Lower lobe of right lung (tissue), 2 donors: ENCODE measurements at regions not wholly inside any gene's neighbourhood (a gene's known extent, or its start where the extent isn't known, plus 50 kb on each side); places are given as distances from the start of the nearest gene placed in this dataset.
"Not testable (repeated sequence)": the region's sequence is repeated elsewhere in the genome, so short reads cannot be mapped to it uniquely, and the experiment has no call there.

ENCODE experiments used
- ATAC-seq, 2 donors: fragments of 200-7000 bp; cut with Tn5 transposase; one replicate each; pipeline ENCODE4 v1.9.1; 2020 to 2022; ENCODE audit warnings: mild to moderate bottlenecking in 2 of 2, moderate library complexity in 2 of 2
- DNase-seq: peaks from one replicate; pipeline ENCODE4 v3.0.0-alpha.2; 2020
- H3K27ac ChIP-seq: fragments of 200-600 bp; one replicate; pipeline ENCODE4 v1.8.0; 2022
- H3K27me3 ChIP-seq: fragments of 200-600 bp; one replicate; pipeline ENCODE4 v1.8.0; 2022; ENCODE audit warnings: low read depth
- H3K36me3 ChIP-seq: fragments of 200-600 bp; one replicate; pipeline ENCODE4 v1.8.0; 2022; ENCODE audit warnings: mild to moderate bottlenecking
- H3K4me1 ChIP-seq: fragments of 200-600 bp; one replicate; pipeline ENCODE4 v1.8.0; 2022
- H3K4me3 ChIP-seq: fragments of 200-600 bp; one replicate; pipeline ENCODE4 v1.8.0; 2022; ENCODE audit warnings: mild to moderate bottlenecking
- H3K9me3 ChIP-seq: fragments of 200-600 bp; one replicate; pipeline ENCODE4 v1.8.0; 2022
- intact Hi-C: fragments of 100-400 bp; cut with DNase I; formaldehyde crosslinking; loops from one replicate; pipeline ENCODE4 v1.11.0; 2022
- TF ChIP-seq, protein P1 (sequence below): fragments of 200-600 bp; IDR thresholded peaks from one replicate; pipeline ENCODE4 v1.8.0; 2022; ENCODE audit warnings: antibody characterized with exemption, mild to moderate bottlenecking
- donor health status: DM: no; HTN: yes; CAD: no; lungs with severe emphysema.

DNA sequence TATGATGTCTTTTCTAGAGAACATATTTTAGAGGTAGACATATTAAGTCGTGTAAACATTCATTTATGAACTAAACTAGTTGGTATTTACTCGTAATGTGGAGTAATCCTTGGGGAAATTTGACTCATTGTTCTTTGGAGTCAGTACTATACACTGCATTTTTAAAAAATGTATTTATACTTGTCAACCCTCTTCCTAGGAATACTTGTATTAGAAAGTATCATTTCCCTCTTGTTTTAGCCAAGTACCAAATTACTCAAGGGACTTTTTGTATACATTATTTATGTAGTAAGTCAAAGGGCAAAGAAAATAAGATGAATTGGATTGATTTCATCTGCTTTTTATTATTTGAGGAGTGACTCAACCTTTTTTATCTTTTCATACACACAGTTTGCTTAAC is 248.1 kb upstream of the IZUMO3 start:
- DNase-seq (no peak), ATAC-seq (no peak)
- H3K27ac ChIP-seq = no peak overlapping the region
- no peaks in the 10 kb centered on the region for H3K27me3 ChIP-seq
- no peaks in the 10 kb centered on the region for H3K4me1 ChIP-seq
- intact Hi-C loops = no loop called here
- no peaks in the 10 kb centered on the region for H3K9me3 ChIP-seq
- H3K36me3 ChIP-seq = no peaks in the 10 kb centered on the region
- no peak overlapping the region for H3K4me3 ChIP-seq
- TF ChIP-seq, protein P1, sequence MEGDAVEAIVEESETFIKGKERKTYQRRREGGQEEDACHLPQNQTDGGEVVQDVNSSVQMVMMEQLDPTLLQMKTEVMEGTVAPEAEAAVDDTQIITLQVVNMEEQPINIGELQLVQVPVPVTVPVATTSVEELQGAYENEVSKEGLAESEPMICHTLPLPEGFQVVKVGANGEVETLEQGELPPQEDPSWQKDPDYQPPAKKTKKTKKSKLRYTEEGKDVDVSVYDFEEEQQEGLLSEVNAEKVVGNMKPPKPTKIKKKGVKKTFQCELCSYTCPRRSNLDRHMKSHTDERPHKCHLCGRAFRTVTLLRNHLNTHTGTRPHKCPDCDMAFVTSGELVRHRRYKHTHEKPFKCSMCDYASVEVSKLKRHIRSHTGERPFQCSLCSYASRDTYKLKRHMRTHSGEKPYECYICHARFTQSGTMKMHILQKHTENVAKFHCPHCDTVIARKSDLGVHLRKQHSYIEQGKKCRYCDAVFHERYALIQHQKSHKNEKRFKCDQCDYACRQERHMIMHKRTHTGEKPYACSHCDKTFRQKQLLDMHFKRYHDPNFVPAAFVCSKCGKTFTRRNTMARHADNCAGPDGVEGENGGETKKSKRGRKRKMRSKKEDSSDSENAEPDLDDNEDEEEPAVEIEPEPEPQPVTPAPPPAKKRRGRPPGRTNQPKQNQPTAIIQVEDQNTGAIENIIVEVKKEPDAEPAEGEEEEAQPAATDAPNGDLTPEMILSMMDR = no peak

DNA sequence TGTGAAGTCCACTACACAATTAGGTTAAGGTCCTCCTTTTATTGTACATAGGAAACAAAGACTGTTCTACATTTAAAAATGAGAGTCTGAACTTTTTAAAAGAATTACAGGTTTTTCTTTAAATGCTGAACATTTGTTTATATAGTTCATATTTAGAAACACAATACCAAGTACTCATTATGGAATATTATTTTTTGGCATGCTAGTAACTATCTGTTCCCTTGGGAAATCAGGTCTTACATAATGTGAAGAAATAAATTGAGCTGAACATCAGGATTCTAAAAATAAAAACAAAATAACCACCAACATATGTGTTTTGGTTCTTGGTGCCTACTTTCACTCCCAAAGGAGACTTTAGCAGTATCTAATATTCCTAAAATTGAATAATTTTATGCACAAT is 230.5 kb upstream of the IZUMO3 start:
- no peaks in the 10 kb centered on the region for H3K4me1 ChIP-seq
- TF ChIP-seq, protein P1 = no peak
- H3K9me3 ChIP-seq = peaks cover 13% of the 10 kb centered on the region
- no peaks in the 10 kb centered on the region for H3K27me3 ChIP-seq
- H3K27ac ChIP-seq = no peak overlapping the region
- no peak for ATAC-seq
- intact Hi-C loops = no loop called here
- no peaks in the 10 kb centered on the region for H3K36me3 ChIP-seq
- H3K4me3 ChIP-seq = no peak overlapping the region
- no peak for DNase-seq

DNA sequence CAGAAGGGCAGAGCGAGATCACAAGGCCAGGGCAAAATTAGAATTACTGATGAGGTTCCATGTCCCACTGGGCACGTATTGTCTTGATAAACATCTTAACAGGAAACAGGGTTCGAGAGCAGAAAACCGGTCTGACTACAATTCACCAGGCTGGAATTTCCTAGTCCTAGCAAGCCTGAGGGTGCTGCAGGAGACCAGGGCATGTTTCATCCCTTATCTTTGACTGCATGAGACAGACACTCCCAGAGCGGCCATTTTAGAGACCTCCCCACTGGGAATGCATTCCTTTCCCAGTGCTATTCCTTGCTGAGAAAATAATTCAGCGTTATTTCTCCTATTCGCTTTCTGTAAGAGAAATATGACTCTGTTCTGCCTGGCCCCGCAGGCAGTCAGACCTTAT is 228.5 kb upstream of the IZUMO3 start:
- peaks cover 13% of the 10 kb centered on the region for H3K9me3 ChIP-seq
- DNase-seq, ATAC-seq, H3K4me3 ChIP-seq, H3K36me3 ChIP-seq, H3K4me1 ChIP-seq, H3K27ac ChIP-seq, intact Hi-C loops, H3K27me3 ChIP-seq: not testable (repeated sequence)

DNA sequence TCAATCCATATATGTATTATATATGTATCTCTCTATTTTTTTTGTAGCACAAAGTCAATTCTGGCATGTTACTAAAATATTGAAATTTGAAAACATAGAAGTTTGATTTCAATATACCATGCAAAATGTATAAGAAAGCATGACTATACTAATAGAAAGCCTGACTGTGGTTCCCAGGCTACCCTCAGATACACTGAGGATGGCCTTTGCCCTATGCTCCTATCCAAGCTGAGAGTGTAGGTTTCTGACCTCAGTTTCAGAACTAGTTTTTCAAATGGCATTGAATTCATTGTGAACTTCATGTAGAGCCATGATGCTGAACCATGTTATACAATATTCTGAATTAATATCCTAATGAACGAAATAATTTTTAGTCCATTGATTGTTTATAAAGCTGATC is 220.4 kb upstream of the IZUMO3 start:
- ATAC-seq = no peak
- Histone ChIP-seq H3K4me3 (no peak overlapping the region), H3K9me3 (peaks cover 5% of the 10 kb centered on the region), H3K36me3 (no peaks in the 10 kb centered on the region), H3K27ac (no peak overlapping the region), H3K4me1 (no peaks in the 10 kb centered on the region), H3K27me3 (no peaks in the 10 kb centered on the region)
- intact Hi-C loops = no loop called here
- DNase-seq = no peak
- TF ChIP-seq, protein P1 = no peak

DNA sequence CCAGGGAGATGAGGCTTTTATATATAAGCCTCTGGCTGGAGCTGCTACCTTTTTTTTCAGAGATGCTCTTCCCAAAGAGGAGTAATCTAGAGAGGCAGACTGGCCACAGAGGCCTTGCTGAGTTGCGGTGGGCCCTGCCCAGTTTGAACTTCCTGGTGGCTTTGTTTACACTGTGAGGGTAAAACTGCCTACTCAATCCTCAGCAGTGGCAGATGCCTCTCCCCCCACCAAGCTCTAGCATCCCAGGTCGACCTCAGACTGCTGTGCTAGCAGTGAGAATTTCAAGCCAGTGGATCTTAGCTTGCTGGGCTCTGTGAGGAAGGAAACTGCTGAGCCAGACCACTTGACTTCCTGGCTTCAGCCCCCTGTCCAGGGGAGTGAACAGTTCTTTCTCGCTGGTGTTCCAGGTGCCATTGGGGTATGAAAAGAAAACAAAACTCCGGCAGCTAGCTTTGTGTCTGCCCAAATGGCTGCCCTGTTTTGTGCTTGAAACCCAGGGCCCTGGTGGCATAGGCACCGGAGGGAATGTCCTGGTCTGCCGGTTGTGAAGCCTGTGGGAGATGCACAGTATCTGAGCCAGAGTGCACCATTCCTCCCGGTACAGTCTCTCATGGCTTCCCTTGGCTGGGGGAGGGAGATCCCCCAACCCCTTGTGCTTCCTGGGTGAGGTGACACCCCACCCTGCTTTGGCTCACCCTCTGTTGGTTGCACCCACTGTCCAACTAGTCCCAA is 219.5 kb upstream of the IZUMO3 start:
- no peak overlapping the region for H3K4me3 ChIP-seq
- TF ChIP-seq, protein P1 = no peak
- H3K9me3 ChIP-seq = peaks cover 5% of the 10 kb centered on the region
- intact Hi-C loops = no loop called here
- H3K36me3 ChIP-seq = no peaks in the 10 kb centered on the region
- H3K27ac ChIP-seq = no peak overlapping the region
- H3K27me3 ChIP-seq = no peaks in the 10 kb centered on the region
- ATAC-seq (no peak), DNase-seq (no peak)
- no peaks in the 10 kb centered on the region for H3K4me1 ChIP-seq

DNA sequence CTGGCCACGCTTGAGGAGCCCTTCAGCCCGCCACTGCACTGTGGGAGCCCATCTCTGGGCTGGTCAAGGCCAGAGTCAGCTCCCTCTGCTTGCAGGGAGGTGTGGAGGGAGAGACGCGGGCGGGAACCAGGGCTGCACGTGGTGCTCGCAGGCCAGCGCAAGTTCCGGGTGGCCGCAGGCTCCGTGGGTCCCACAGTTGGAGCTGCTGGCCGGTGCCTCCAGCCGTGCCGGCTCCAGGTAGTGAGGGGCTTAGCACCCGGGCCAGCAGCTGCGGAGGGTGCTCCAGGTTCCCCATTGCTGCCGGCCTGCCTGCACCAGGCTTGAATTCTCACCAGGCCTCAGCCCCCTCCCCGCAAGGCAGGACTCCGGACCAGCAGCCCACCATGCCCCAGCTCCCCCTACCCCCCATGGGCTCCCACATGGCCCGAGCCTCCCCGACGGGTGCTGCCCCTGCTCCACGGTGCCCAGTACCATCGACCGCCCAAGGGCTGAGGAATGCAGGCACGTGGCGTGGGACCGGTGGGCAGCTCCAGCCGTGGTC is 192.8 kb upstream of the IZUMO3 start:
- no peaks in the 10 kb centered on the region for H3K9me3 ChIP-seq
- H3K27ac ChIP-seq = no peak overlapping the region
- H3K36me3 ChIP-seq = no peaks in the 10 kb centered on the region
- peak in 1 of 2 donors; percentile 43 for ATAC-seq
- no peak overlapping the region for H3K4me3 ChIP-seq
- H3K4me1 ChIP-seq = no peaks in the 10 kb centered on the region
- no peaks in the 10 kb centered on the region for H3K27me3 ChIP-seq
- DNase-seq = no peak
- TF ChIP-seq, protein P1 = no peak
- intact Hi-C loops = no loop called here
